ENCODE measurements at regions not wholly inside any gene's neighbourhood (a gene's known extent, or its start where the extent isn't known, plus 50 kb on each side); places are given as distances from the start of the nearest gene placed in this dataset.

- TF ChIP-seq JUND (IDR thresholded peaks at IDR 0.05; ENCODE audit: low read depth), result no peak
- in situ Hi-C loops (cut with HindIII; ENCODE audit: low pct_unique_long_range_greater_than_20kb, low sequenced_read_pairs), result no loop called here
- DNase-seq (ENCODE audit: low read depth in 1 of 2, low spot score in 1 of 2), result no peak
These were observed 497.5 kb upstream of the CBLB start for GRCh38 chr3:106366352-106366751.

GRCh38 chr3:106367496-106367895 is 498.7 kb upstream of the CBLB start:
- no peak for TF ChIP-seq JUND (IDR thresholded peaks at IDR 0.05; ENCODE audit: low read depth)
- in situ Hi-C loops (cut with HindIII; ENCODE audit: low pct_unique_long_range_greater_than_20kb, low sequenced_read_pairs), result no loop called here
- DNase-seq (ENCODE audit: low read depth in 1 of 2, low spot score in 1 of 2), result no peak

- in situ Hi-C loops (cut with HindIII; ENCODE audit: low pct_unique_long_range_greater_than_20kb, low sequenced_read_pairs), result no loop called here
- no peak for TF ChIP-seq JUND (IDR thresholded peaks at IDR 0.05; ENCODE audit: low read depth)
- DNase-seq (ENCODE audit: low read depth in 1 of 2, low spot score in 1 of 2), result no peak
These were observed 502.6 kb upstream of the CBLB start for GRCh38 chr3:106371221-106371970.

- TF ChIP-seq JUND (IDR thresholded peaks at IDR 0.05; ENCODE audit: low read depth), result no peak
- in situ Hi-C loops (cut with HindIII; ENCODE audit: low pct_unique_long_range_greater_than_20kb, low sequenced_read_pairs), result no loop called here
- DNase-seq (ENCODE audit: low read depth in 1 of 2, low spot score in 1 of 2), result no peak
These were observed 503.4 kb upstream of the CBLB start for GRCh38 chr3:106371971-106372805.

- TF ChIP-seq JUND (IDR thresholded peaks at IDR 0.05; ENCODE audit: low read depth), result no peak
- DNase-seq (ENCODE audit: low read depth in 1 of 2, low spot score in 1 of 2), result no peak
- in situ Hi-C loops (cut with HindIII; ENCODE audit: low pct_unique_long_range_greater_than_20kb, low sequenced_read_pairs), result no loop called here
These were observed 504.0 kb upstream of the CBLB start for GRCh38 chr3:106372806-106373190.

GRCh38 chr3:106376016-106376570 is 507.3 kb upstream of the CBLB start:
- in situ Hi-C loops (cut with HindIII; ENCODE audit: low pct_unique_long_range_greater_than_20kb, low sequenced_read_pairs), result no loop called here
- DNase-seq (ENCODE audit: low read depth in 1 of 2, low spot score in 1 of 2), result no peak
- TF ChIP-seq JUND (IDR thresholded peaks at IDR 0.05; ENCODE audit: low read depth), result no peak

- TF ChIP-seq JUND (IDR thresholded peaks at IDR 0.05; ENCODE audit: low read depth), result no peak
- no peak for DNase-seq (ENCODE audit: low read depth in 1 of 2, low spot score in 1 of 2)
- in situ Hi-C loops (cut with HindIII; ENCODE audit: low pct_unique_long_range_greater_than_20kb, low sequenced_read_pairs), result no loop called here
These were observed 510.5 kb upstream of the CBLB start for GRCh38 chr3:106379251-106379750.

GRCh38 chr3:106380232-106380631 is 511.4 kb upstream of the CBLB start:
- in situ Hi-C loops (cut with HindIII; ENCODE audit: low pct_unique_long_range_greater_than_20kb, low sequenced_read_pairs), result no loop called here
- no peak for TF ChIP-seq JUND (IDR thresholded peaks at IDR 0.05; ENCODE audit: low read depth)
- DNase-seq (ENCODE audit: low read depth in 1 of 2, low spot score in 1 of 2), result no peak

- no peak for DNase-seq (ENCODE audit: low read depth in 1 of 2, low spot score in 1 of 2)
- in situ Hi-C loops (cut with HindIII; ENCODE audit: low pct_unique_long_range_greater_than_20kb, low sequenced_read_pairs), result no loop called here
- TF ChIP-seq JUND (IDR thresholded peaks at IDR 0.05; ENCODE audit: low read depth), result no peak
These were observed 512.6 kb upstream of the CBLB start for GRCh38 chr3:106381286-106381938.

- no peak for TF ChIP-seq JUND (IDR thresholded peaks at IDR 0.05; ENCODE audit: low read depth)
- in situ Hi-C loops (cut with HindIII; ENCODE audit: low pct_unique_long_range_greater_than_20kb, low sequenced_read_pairs), result no loop called here
- no peak for DNase-seq (ENCODE audit: low read depth in 1 of 2, low spot score in 1 of 2)
These were observed 513.1 kb upstream of the CBLB start for GRCh38 chr3:106381939-106382335.

- TF ChIP-seq JUND (IDR thresholded peaks at IDR 0.05; ENCODE audit: low read depth), result no peak
- DNase-seq (ENCODE audit: low read depth in 1 of 2, low spot score in 1 of 2), result no peak
- in situ Hi-C loops (cut with HindIII; ENCODE audit: low pct_unique_long_range_greater_than_20kb, low sequenced_read_pairs), result no loop called here
These were observed 517.2 kb upstream of the CBLB start for GRCh38 chr3:106386050-106386449.

- DNase-seq (ENCODE audit: low read depth in 1 of 2, low spot score in 1 of 2), result no peak
- in situ Hi-C loops (cut with HindIII; ENCODE audit: low pct_unique_long_range_greater_than_20kb, low sequenced_read_pairs), result no loop called here
- TF ChIP-seq JUND (IDR thresholded peaks at IDR 0.05; ENCODE audit: low read depth), result no peak
These were observed 524.1 kb upstream of the CBLB start for GRCh38 chr3:106392915-106393314.
